Keratinocyte (primary cell): ENCODE measurements at regions not wholly inside any gene's neighbourhood (a gene's known extent, or its start where the extent isn't known, plus 50 kb on each side); places are given as distances from the start of the nearest gene placed in this dataset.

Experiments
- DNase-seq: peaks from one replicate; pipeline ENCODE4 v3.0.0-alpha.2; 2011; ENCODE audit warnings: low read depth, missing footprints, low spot score
- FAIRE-seq: peaks from 2 replicates; lab custom pipeline; 2011; peaks lifted over from hg19 to GRCh38; lab: Jason Lieb, UNC
- H2AFZ ChIP-seq: 2 replicates; pipeline ENCODE4 v1.6.0; 2012; ENCODE audit warnings: low read length, control low read depth, inconsistent platforms; ENCODE audit not compliant: control insufficient read depth
- H3K27ac ChIP-seq: 2 replicates; pipeline ENCODE4 v1.5.1; 2011; ENCODE audit warnings: low read length; ENCODE audit not compliant: control insufficient read depth, insufficient read depth
- H3K27me3 ChIP-seq: 3 replicates; pipeline ENCODE4 v1.6.0; 2011; ENCODE audit warnings: low read length; ENCODE audit not compliant: control insufficient read depth, insufficient read depth; ENCODE audit errors: extremely low read depth
- H3K36me3 ChIP-seq, 2 experiments: 2 replicates in 1 of 2; 3 replicates in 1 of 2; pipeline ENCODE4 v1.5.1; 2011; ENCODE audit warnings: low read length in 2 of 2, mild to moderate bottlenecking in 1 of 2; ENCODE audit not compliant: control insufficient read depth in 2 of 2, insufficient read depth in 2 of 2; ENCODE audit errors: extremely low read depth in 1 of 2
- H3K4me1 ChIP-seq: 3 replicates; pipeline ENCODE4 v1.5.1; 2011; ENCODE audit warnings: low read length; ENCODE audit not compliant: control insufficient read depth, insufficient read depth; ENCODE audit errors: extremely low read depth
- H3K4me2 ChIP-seq: 3 replicates; pipeline ENCODE4 v1.6.0; 2011; ENCODE audit warnings: low read depth, low read length; ENCODE audit not compliant: control insufficient read depth, insufficient read depth; ENCODE audit errors: extremely low read depth
- H3K4me3 ChIP-seq, 3 experiments: fragments of 200-600 bp in 1 of 3; sonication (generic) in 1 of 3; 2 replicates in 2 of 3; 3 replicates in 1 of 3; pipeline ENCODE4 v1.5.1; 2011 to 2016; ENCODE audit warnings: low read length in 3 of 3, mild to moderate bottlenecking in 3 of 3, control low read depth in 2 of 3, inconsistent platforms in 1 of 3, low read depth in 1 of 3, mixed read lengths in 1 of 3, mixed run types in 1 of 3, moderate library complexity in 1 of 3; ENCODE audit not compliant: control insufficient read depth in 2 of 3, insufficient read depth in 2 of 3; ENCODE audit errors: extremely low read depth in 1 of 3
- H3K79me2 ChIP-seq: 2 replicates; pipeline ENCODE4 v1.6.0; 2012; ENCODE audit warnings: low read length; ENCODE audit not compliant: control insufficient read depth, insufficient read depth
- H3K9ac ChIP-seq: 3 replicates; pipeline ENCODE4 v1.6.0; 2011; ENCODE audit warnings: low read length; ENCODE audit not compliant: control insufficient read depth, insufficient read depth; ENCODE audit errors: extremely low read depth
- H3K9me1 ChIP-seq: 3 replicates; pipeline ENCODE4 v1.6.0; 2011; ENCODE audit warnings: low read length; ENCODE audit not compliant: control insufficient read depth, insufficient read depth; ENCODE audit errors: extremely low read depth
- H3K9me3 ChIP-seq: 2 replicates; pipeline ENCODE4 v1.5.1; 2012; ENCODE audit warnings: low read depth, low read length; ENCODE audit not compliant: control insufficient read depth
- H4K20me1 ChIP-seq: 3 replicates; pipeline ENCODE4 v1.6.0; 2011; ENCODE audit warnings: low read length; ENCODE audit not compliant: control insufficient read depth, insufficient read depth; ENCODE audit errors: extremely low read depth
- EZH2 ChIP-seq: IDR thresholded peaks from one replicate; pipeline ENCODE4 v1.6.1; 2012; ENCODE audit warnings: inconsistent platforms, mild to moderate bottlenecking, low read length, moderate library complexity
- dilution Hi-C: fragments of 300-500 bp; cut with MboI; formaldehyde crosslinking; loops from one replicate; pipeline ENCODE4 v1.7.0; 2020; ENCODE audit warnings: low sequenced_read_pairs; ENCODE audit not compliant: extremely low pct_ligation_motif_present
- TF ChIP-seq, protein P1 (sequence below), 3 experiments: IDR thresholded peaks in 1 of 3; conservative IDR thresholded peaks in 1 of 3; optimal IDR thresholded peaks in 1 of 3; 2 replicates in 2 of 3; 3 replicates in 1 of 3; pipeline versions ENCODE3 to v1.5.1; 2011; ENCODE audit warnings: low read length in 3 of 3, mild to moderate bottlenecking in 3 of 3, moderate library complexity in 2 of 3, control low read depth in 1 of 3, inconsistent platforms in 1 of 3; ENCODE audit not compliant: insufficient read depth in 2 of 3; ENCODE audit errors: extremely low read depth in 1 of 3

DNA sequence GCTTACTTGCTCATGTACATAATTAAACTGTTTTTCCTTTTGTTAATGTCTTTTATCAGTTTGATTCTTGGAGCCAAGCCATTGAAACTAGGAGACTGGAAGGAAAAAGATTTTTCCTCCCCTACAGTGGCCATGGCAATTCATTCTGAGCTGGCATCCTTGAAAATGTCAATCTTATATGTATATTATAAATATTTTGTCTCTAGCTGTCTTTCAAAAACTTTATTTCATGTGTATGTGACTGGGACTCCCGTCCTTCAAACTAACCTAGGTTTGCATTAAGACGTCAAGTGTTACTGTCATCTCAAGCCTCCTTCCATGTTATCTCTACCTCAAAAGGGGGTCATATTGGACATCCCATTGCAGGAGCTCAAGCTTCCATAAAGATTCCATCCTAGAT is 280.4 kb downstream of the HRH4 start:
- Histone ChIP-seq H3K27me3 (no peaks in the 10 kb centered on the region), H4K20me1 (no peaks in the 10 kb centered on the region), H2AFZ (no peak overlapping the region), H3K4me2 (no peak overlapping the region), H3K9ac (no peak overlapping the region), H3K4me1 (peaks cover 5% of the 10 kb centered on the region), H3K4me3 (no peak overlapping the region), H3K79me2 (no peaks in the 10 kb centered on the region), H3K36me3 (no peaks in the 10 kb centered on the region), H3K9me3 (no peaks in the 10 kb centered on the region), H3K9me1 (no peaks in the 10 kb centered on the region), H3K27ac (no peak overlapping the region)
- DNase-seq (no peak), FAIRE-seq (no peak)
- no peak for TF ChIP-seq EZH2
- TF ChIP-seq, protein P1, sequence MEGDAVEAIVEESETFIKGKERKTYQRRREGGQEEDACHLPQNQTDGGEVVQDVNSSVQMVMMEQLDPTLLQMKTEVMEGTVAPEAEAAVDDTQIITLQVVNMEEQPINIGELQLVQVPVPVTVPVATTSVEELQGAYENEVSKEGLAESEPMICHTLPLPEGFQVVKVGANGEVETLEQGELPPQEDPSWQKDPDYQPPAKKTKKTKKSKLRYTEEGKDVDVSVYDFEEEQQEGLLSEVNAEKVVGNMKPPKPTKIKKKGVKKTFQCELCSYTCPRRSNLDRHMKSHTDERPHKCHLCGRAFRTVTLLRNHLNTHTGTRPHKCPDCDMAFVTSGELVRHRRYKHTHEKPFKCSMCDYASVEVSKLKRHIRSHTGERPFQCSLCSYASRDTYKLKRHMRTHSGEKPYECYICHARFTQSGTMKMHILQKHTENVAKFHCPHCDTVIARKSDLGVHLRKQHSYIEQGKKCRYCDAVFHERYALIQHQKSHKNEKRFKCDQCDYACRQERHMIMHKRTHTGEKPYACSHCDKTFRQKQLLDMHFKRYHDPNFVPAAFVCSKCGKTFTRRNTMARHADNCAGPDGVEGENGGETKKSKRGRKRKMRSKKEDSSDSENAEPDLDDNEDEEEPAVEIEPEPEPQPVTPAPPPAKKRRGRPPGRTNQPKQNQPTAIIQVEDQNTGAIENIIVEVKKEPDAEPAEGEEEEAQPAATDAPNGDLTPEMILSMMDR (optimal IDR thresholded peaks at IDR 0.05 in 1 of 3, IDR thresholded peaks at IDR 0.05 in 1 of 3, conservative IDR thresholded peaks at IDR 0.05 in 1 of 3; ENCODE audit: extremely low read depth in 1 of 3, insufficient read depth in 2 of 3, low read length in 3 of 3), result no peak
- dilution Hi-C loops, result no loop called here

DNA sequence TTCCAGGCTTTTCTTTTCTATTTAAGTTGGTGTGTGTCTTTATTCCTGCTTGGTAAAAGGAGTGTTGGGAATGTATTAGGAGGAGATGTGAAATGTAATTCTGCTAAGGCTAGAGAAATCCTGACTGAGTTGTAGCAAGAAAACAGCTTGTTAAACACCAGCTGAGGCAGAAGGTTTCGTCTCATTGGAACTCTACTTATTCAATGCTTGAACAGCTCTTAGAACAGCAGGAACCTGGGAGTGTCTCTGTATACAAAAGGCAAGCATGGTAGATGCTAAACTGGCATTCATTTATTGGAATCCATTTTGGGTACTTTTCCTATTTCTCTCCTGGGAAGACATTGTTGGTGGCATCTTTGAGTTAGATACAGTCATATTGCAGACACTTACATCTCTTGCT is 280.9 kb downstream of the HRH4 start:
- no peaks in the 10 kb centered on the region for H3K36me3 ChIP-seq
- H3K27me3 ChIP-seq, result no peaks in the 10 kb centered on the region
- DNase-seq (no peak), FAIRE-seq (no peak)
- no peak overlapping the region for H3K4me3 ChIP-seq
- no peaks in the 10 kb centered on the region for H4K20me1 ChIP-seq
- no peaks in the 10 kb centered on the region for H3K9me1 ChIP-seq
- TF ChIP-seq, protein P1 (optimal IDR thresholded peaks at IDR 0.05 in 1 of 3, IDR thresholded peaks at IDR 0.05 in 1 of 3, conservative IDR thresholded peaks at IDR 0.05 in 1 of 3; ENCODE audit: extremely low read depth in 1 of 3, insufficient read depth in 2 of 3, low read length in 3 of 3), result no peak
- no peak for TF ChIP-seq EZH2
- no peak overlapping the region for H2AFZ ChIP-seq
- dilution Hi-C loops, result no loop called here
- H3K4me1 ChIP-seq, result peaks cover 5% of the 10 kb centered on the region
- H3K4me2 ChIP-seq, result no peak overlapping the region
- no peaks in the 10 kb centered on the region for H3K79me2 ChIP-seq
- H3K9me3 ChIP-seq, result no peaks in the 10 kb centered on the region
- H3K9ac ChIP-seq, result no peak overlapping the region
- H3K27ac ChIP-seq, result no peak overlapping the region
